HepG2 (cell line): ENCODE measurements at regions not wholly inside any gene's neighbourhood (a gene's known extent, or its start where the extent isn't known, plus 50 kb on each side); places are given as distances from the start of the nearest gene placed in this dataset.

Experiments
- ATAC-seq: fragments of 200-7000 bp; cut with Tn5 transposase; 3 replicates; pipeline ENCODE4 v1.9.1; 2020; ENCODE audit warnings: mild to moderate bottlenecking, moderate library complexity
- BruUV-seq: library from RNA; stranded (reverse); fragments of 400-500 nt; replicated peaks from 2 replicates; lab custom pipeline; 2021; lab: Mats Ljungman, UMichigan
- CTCF ChIA-PET: fragments of 300-600 bp; formaldehyde crosslinking; extraction: SDS; loops from one replicate; lab custom pipeline; 2021; ENCODE audit warnings: low total read pairs, inconsistent platforms, low intra/inter-chr PET ratio; lab: Yijun Ruan, JAX
- POLR2A ChIA-PET: fragments of 350-600 bp; sonication (Branson Sonifier 250); formaldehyde crosslinking; loops from one replicate; lab custom pipeline; 2020; ENCODE audit warnings: antibody characterized with exemption, inconsistent platforms; lab: Yijun Ruan, JAX
- DNase-seq: peaks from one replicate; pipeline ENCODE4 v3.0.0-alpha.2; 2015; ENCODE audit warnings: low spot score
- FAIRE-seq: peaks from 3 replicates; lab custom pipeline; 2011; peaks lifted over from hg19 to GRCh38; lab: Jason Lieb, UNC
- H2AFZ ChIP-seq: one replicate; pipeline ENCODE4 v1.6.1; 2011; ENCODE audit warnings: low read length, inconsistent platforms
- H3K27ac ChIP-seq: fragments of 300-600 bp; 3 replicates; pipeline ENCODE4 v1.8.0; 2011; ENCODE audit warnings: mixed run types, mild to moderate bottlenecking, mixed read lengths, low read length, inconsistent platforms; ENCODE audit not compliant: insufficient read depth; ENCODE audit errors: extremely low read length
- H3K27me3 ChIP-seq, 2 experiments: fragments of 200-600 bp in 1 of 2; 2 replicates in 1 of 2; 3 replicates in 1 of 2; pipeline versions ENCODE4 v1.6.0 to v1.8.0; 2011; ENCODE audit warnings: low read length in 2 of 2, mild to moderate bottlenecking in 2 of 2, moderate library complexity in 2 of 2, inconsistent platforms in 1 of 2; ENCODE audit not compliant: insufficient read depth in 2 of 2, control insufficient read depth in 1 of 2
- H3K36me3 ChIP-seq, 2 experiments: fragments of 200-600 bp in 1 of 2; replicated peaks in 1 of 2; 2 replicates in 1 of 2; 3 replicates in 1 of 2; pipeline versions ENCODE4 v1.5.1 to v1.8.0; 2011; ENCODE audit warnings: low read length in 2 of 2, inconsistent platforms in 1 of 2; ENCODE audit not compliant: insufficient read depth in 2 of 2, control insufficient read depth in 1 of 2
- H3K4me1 ChIP-seq: 2 replicates; pipeline ENCODE4 v1.5.1; 2012; ENCODE audit warnings: low read length, inconsistent platforms; ENCODE audit not compliant: insufficient read depth
- H3K4me2 ChIP-seq: 2 replicates; pipeline ENCODE4 v1.6.0; 2011; ENCODE audit warnings: low read depth, low read length, inconsistent platforms
- H3K4me3 ChIP-seq, 3 experiments: fragments of 200-600 bp in 1 of 3; sonication (generic), shearing (Covaris generic) in 1 of 3; replicated peaks in 1 of 3; 2 replicates each; pipeline ENCODE4 v1.5.1; 2011 to 2016; ENCODE audit warnings: low read length in 3 of 3, inconsistent platforms in 2 of 3, low read depth in 2 of 3, mild to moderate bottlenecking in 2 of 3, control low read depth in 1 of 3, mixed read lengths in 1 of 3; ENCODE audit not compliant: insufficient read depth in 1 of 3
- H3K79me2 ChIP-seq: one replicate; pipeline ENCODE4 v1.6.1; 2011; ENCODE audit warnings: low read length, inconsistent platforms; ENCODE audit not compliant: insufficient read depth
- H3K9ac ChIP-seq: 2 replicates; pipeline ENCODE4 v1.6.0; 2011; ENCODE audit warnings: mild to moderate bottlenecking, low read depth, low read length, inconsistent platforms; ENCODE audit not compliant: insufficient read depth
- H3K9me3 ChIP-seq: 2 replicates; pipeline ENCODE4 v1.5.1; 2012; ENCODE audit warnings: mild to moderate bottlenecking, low read length
- H4K20me1 ChIP-seq: 2 replicates; pipeline ENCODE4 v1.6.0; 2011; ENCODE audit warnings: inconsistent platforms, mild to moderate bottlenecking, low read length, moderate library complexity; ENCODE audit not compliant: insufficient read depth
- BCL6 ChIP-seq: IDR thresholded peaks from 2 replicates; pipeline ENCODE4 v1.6.1; 2016; ENCODE audit warnings: missing genetic modification reagents, missing compliant biosample characterization
- ETV6 ChIP-seq: sonication (generic); formaldehyde crosslinking; conservative IDR thresholded peaks from 2 replicates; pipeline ENCODE4 v1.4.0; 2020; ENCODE audit warnings: missing genetic modification reagents
- GABPB1 ChIP-seq: IDR thresholded peaks from 2 replicates; pipeline ENCODE4 v1.6.1; 2016; ENCODE audit warnings: mild to moderate bottlenecking, missing genetic modification reagents, moderate library complexity, missing compliant biosample characterization
- MEF2D ChIP-seq: sonication (generic); formaldehyde crosslinking; IDR thresholded peaks from 2 replicates; pipeline ENCODE4 v1.5.1; 2020; ENCODE audit warnings: mild to moderate bottlenecking, missing genetic modification reagents
- NFAT5 ChIP-seq: sonication (generic); formaldehyde crosslinking; IDR thresholded peaks from 2 replicates; pipeline ENCODE4 v1.4.0; 2020; ENCODE audit warnings: missing genetic modification reagents
- NFE2 ChIP-seq: sonication (generic); formaldehyde crosslinking; IDR thresholded peaks from 2 replicates; pipeline ENCODE4 v1.4.0; 2020; ENCODE audit warnings: missing genetic modification reagents
- NFIC ChIP-seq: IDR thresholded peaks from 2 replicates; pipeline ENCODE4 v1.6.1; 2012; ENCODE audit warnings: mild to moderate bottlenecking, low read length, inconsistent platforms
- RELA ChIP-seq: sonication (generic); formaldehyde crosslinking; IDR thresholded peaks from 2 replicates; pipeline ENCODE4 v1.4.0; 2020; ENCODE audit warnings: missing genetic modification reagents
- STAT5B ChIP-seq: sonication (generic); formaldehyde crosslinking; IDR thresholded peaks from 2 replicates; pipeline ENCODE4 v1.4.0; 2020; ENCODE audit warnings: missing genetic modification reagents
- TAF15 ChIP-seq: fragments of 200-400 bp; formaldehyde crosslinking; IDR thresholded peaks from one replicate; pipeline ENCODE4 v1.6.1; 2018; ENCODE audit warnings: mild to moderate bottlenecking, low read depth, low read length; ENCODE audit not compliant: poor library complexity, severe bottlenecking
- ZNF136 ChIP-seq: sonication (generic); formaldehyde crosslinking; IDR thresholded peaks from 2 replicates; pipeline ENCODE4 v1.8.1; 2022; ENCODE audit warnings: low read depth, mild to moderate bottlenecking, moderate library complexity, missing genetic modification reagents
- ZNF484 ChIP-seq: sonication (generic); formaldehyde crosslinking; IDR thresholded peaks from 2 replicates; pipeline ENCODE4 v1.5.1; 2020; ENCODE audit warnings: mild to moderate bottlenecking, low read depth, missing genetic modification reagents, borderline replicate concordance
- ZNF564 ChIP-seq: sonication (generic); formaldehyde crosslinking; IDR thresholded peaks from 2 replicates; pipeline ENCODE4 v1.8.1; 2023; ENCODE audit warnings: mild to moderate bottlenecking, missing genetic modification reagents
- ZNF772 ChIP-seq: sonication (generic); formaldehyde crosslinking; IDR thresholded peaks from 2 replicates; pipeline ENCODE4 v1.5.0; 2020; ENCODE audit warnings: mild to moderate bottlenecking, missing genetic modification reagents
- ZNF879 ChIP-seq: sonication (generic); formaldehyde crosslinking; IDR thresholded peaks from 2 replicates; pipeline ENCODE4 v1.8.1; 2023; ENCODE audit warnings: missing genetic modification reagents
- WGBS: methylation state at CpG from one replicate; pipeline ENCODE4 v1.1.6; 2017; ENCODE audit warnings: low lambda C conversion rate; 5-methylcytosine and 5-hydroxymethylcytosine counted together
- in situ Hi-C: cut with HindIII; loops from 2 replicates; pipeline ENCODE4 v1.10.0; 2017; ENCODE audit warnings: low pct_unique_long_range_greater_than_20kb; ENCODE audit not compliant: extremely low pct_ligation_motif_present
- intact Hi-C: fragments of 100-400 bp; cut with micrococcal nuclease; formaldehyde crosslinking; loops from one replicate; pipeline ENCODE4 v1.10.0; 2022; ENCODE audit not compliant: unreplicated experiment
- TF ChIP-seq, protein P1 (sequence below): sonication (generic); formaldehyde crosslinking; IDR thresholded peaks from 2 replicates; pipeline ENCODE4 v1.4.0; 2020; ENCODE audit warnings: missing genetic modification reagents
- TF ChIP-seq, protein P2 (sequence below): sonication (generic); formaldehyde crosslinking; IDR thresholded peaks from 2 replicates; pipeline ENCODE4 v1.8.1; 2022; ENCODE audit warnings: mild to moderate bottlenecking, missing genetic modification reagents

GRCh38 chr1:163443863-163444262, 122.1 kb downstream of the NUF2 start (continued):
- TF ChIP-seq ETV6 (CRISPR knock-in tag) = no peak
- no peak for TF ChIP-seq STAT5B (CRISPR knock-in tag)
- TF ChIP-seq ZNF564 = no peak
- TF ChIP-seq NFE2 (CRISPR knock-in tag) = no peak
- no peak for TF ChIP-seq GABPB1 (CRISPR knock-in tag)
- TF ChIP-seq NFIC = no peak
- TF ChIP-seq RELA (CRISPR knock-in tag) = no peak
- TF ChIP-seq ZNF136 (CRISPR knock-in tag) = no peak
- TF ChIP-seq MEF2D (CRISPR knock-in tag) = no peak
- no peak for TF ChIP-seq ZNF484
- TF ChIP-seq TAF15 = no peak
- no peak for TF ChIP-seq ZNF772 (CRISPR knock-in tag)

- Histone ChIP-seq H3K4me1 (no peaks in the 10 kb centered on the region), H3K36me3 (no peaks in the 10 kb centered on the region), H3K4me2 (no peak overlapping the region), H3K4me3 (no peak overlapping the region), H2AFZ (no peak overlapping the region), H3K27me3 (no peaks in the 10 kb centered on the region), H3K9me3 (no peaks in the 10 kb centered on the region), H3K79me2 (no peaks in the 10 kb centered on the region), H4K20me1 (no peaks in the 10 kb centered on the region), H3K9ac (no peak overlapping the region), H3K27ac (no peak overlapping the region)
- DNase-seq = no peak
- TF ChIP-seq, protein P1, sequence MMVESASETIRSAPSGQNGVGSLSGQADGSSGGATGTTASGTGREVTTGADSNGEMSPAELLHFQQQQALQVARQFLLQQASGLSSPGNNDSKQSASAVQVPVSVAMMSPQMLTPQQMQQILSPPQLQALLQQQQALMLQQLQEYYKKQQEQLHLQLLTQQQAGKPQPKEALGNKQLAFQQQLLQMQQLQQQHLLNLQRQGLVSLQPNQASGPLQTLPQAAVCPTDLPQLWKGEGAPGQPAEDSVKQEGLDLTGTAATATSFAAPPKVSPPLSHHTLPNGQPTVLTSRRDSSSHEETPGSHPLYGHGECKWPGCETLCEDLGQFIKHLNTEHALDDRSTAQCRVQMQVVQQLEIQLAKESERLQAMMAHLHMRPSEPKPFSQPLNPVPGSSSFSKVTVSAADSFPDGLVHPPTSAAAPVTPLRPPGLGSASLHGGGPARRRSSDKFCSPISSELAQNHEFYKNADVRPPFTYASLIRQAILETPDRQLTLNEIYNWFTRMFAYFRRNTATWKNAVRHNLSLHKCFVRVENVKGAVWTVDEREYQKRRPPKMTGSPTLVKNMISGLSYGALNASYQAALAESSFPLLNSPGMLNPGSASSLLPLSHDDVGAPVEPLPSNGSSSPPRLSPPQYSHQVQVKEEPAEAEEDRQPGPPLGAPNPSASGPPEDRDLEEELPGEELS (CRISPR knock-in tag) = no peak
- TF ChIP-seq NFAT5 (CRISPR knock-in tag) = no peak
- no peak for TF ChIP-seq ZNF879 (CRISPR knock-in tag)
- no peak for TF ChIP-seq BCL6 (CRISPR knock-in tag)
- TF ChIP-seq, protein P2, sequence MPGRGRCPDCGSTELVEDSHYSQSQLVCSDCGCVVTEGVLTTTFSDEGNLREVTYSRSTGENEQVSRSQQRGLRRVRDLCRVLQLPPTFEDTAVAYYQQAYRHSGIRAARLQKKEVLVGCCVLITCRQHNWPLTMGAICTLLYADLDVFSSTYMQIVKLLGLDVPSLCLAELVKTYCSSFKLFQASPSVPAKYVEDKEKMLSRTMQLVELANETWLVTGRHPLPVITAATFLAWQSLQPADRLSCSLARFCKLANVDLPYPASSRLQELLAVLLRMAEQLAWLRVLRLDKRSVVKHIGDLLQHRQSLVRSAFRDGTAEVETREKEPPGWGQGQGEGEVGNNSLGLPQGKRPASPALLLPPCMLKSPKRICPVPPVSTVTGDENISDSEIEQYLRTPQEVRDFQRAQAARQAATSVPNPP (CRISPR knock-in tag) = no peak
- FAIRE-seq = no peak
- ATAC-seq = no peak
- in situ Hi-C loops (no loop called here), intact Hi-C loops (no loop called here)
- CTCF ChIA-PET = no interaction called here
- BruUV-seq = no TSS peak
- 0% methylated on average over 2 of the region's 2 CpGs for WGBS
- POLR2A ChIA-PET = no interaction called here
These were observed 122.9 kb downstream of the NUF2 start for GRCh38 chr1:163444665-163445064.
